GM23338 (cell line): ENCODE measurements at regions not wholly inside any gene's neighbourhood (a gene's known extent, or its start where the extent isn't known, plus 50 kb on each side); places are given as distances from the start of the nearest gene placed in this dataset.

ENCODE experiments used
- ATAC-seq: fragments of 200-7000 bp; cut with Tn5 transposase; 3 replicates; pipeline ENCODE4 v1.9.1; 2020
- DNase-seq: peaks from one replicate; pipeline ENCODE4 v3.0.0-alpha.2; 2015; ENCODE audit warnings: low spot score
- H2AFZ ChIP-seq: fragments of 200-600 bp; sonication (generic); 2 replicates; pipeline ENCODE4 v1.8.0; 2016; ENCODE audit warnings: antibody characterized with exemption, mild to moderate bottlenecking, moderate library complexity
- H3F3A ChIP-seq: fragments of 200-600 bp; sonication (generic); replicated peaks from 2 replicates; pipeline ENCODE4 v1.8.0; 2017; ENCODE audit warnings: antibody characterized with exemption, mixed run types, low read depth
- H3K27ac ChIP-seq: fragments of 200-600 bp; sonication (generic); 2 replicates; pipeline ENCODE4 v1.6.1; 2016; ENCODE audit warnings: low read depth
- H3K27me3 ChIP-seq: fragments of 200-600 bp; sonication (generic); 2 replicates; pipeline ENCODE4 v1.8.0; 2016; ENCODE audit warnings: mild to moderate bottlenecking, mixed run types, moderate library complexity; ENCODE audit not compliant: insufficient read depth
- H3K36me3 ChIP-seq: fragments of 200-600 bp; sonication (generic); 2 replicates; pipeline ENCODE4 v1.8.0; 2016; ENCODE audit warnings: mild to moderate bottlenecking; ENCODE audit not compliant: insufficient read depth
- H3K4me1 ChIP-seq: fragments of 200-600 bp; sonication (generic); 2 replicates; pipeline ENCODE4 v1.8.0; 2016; ENCODE audit warnings: mild to moderate bottlenecking, moderate library complexity; ENCODE audit not compliant: insufficient read depth
- H3K4me2 ChIP-seq: fragments of 200-600 bp; sonication (generic); 2 replicates; pipeline ENCODE4 v1.7.1; 2017; ENCODE audit warnings: mixed run types
- H3K4me3 ChIP-seq: fragments of 200-600 bp; sonication (generic); 2 replicates; pipeline ENCODE4 v1.6.1; 2016; ENCODE audit warnings: mixed run types
- H3K79me2 ChIP-seq: fragments of 200-600 bp; sonication (generic); replicated peaks from 2 replicates; pipeline ENCODE4 v1.8.0; 2017; ENCODE audit warnings: mild to moderate bottlenecking; ENCODE audit not compliant: insufficient read depth
- H3K9me2 ChIP-seq: fragments of 200-600 bp; sonication (generic); 2 replicates; pipeline ENCODE4 v1.8.0; 2017; ENCODE audit not compliant: insufficient read depth
- H4K20me1 ChIP-seq: fragments of 200-600 bp; sonication (generic); replicated peaks from 2 replicates; pipeline ENCODE4 v1.8.0; 2017; ENCODE audit warnings: mild to moderate bottlenecking; ENCODE audit not compliant: insufficient read depth
- H3K27ac Mint-ChIP-seq: 2 replicates; pipeline ENCODE4 v1.8.0; 2020; ENCODE audit warnings: inconsistent platforms, mild to moderate bottlenecking, moderate library complexity, mixed read lengths
- H3K27me3 Mint-ChIP-seq: 3 replicates; pipeline ENCODE4 v1.8.0; 2022; ENCODE audit warnings: low read depth, mild to moderate bottlenecking, moderate library complexity, mixed read lengths, inconsistent platforms; ENCODE audit not compliant: insufficient read depth, poor library complexity
- H3K36me3 Mint-ChIP-seq: 3 replicates; pipeline ENCODE4 v1.8.0; 2021; ENCODE audit warnings: low read depth, mild to moderate bottlenecking, inconsistent platforms, moderate library complexity, mixed read lengths
- H3K4me1 Mint-ChIP-seq: 3 replicates; pipeline ENCODE4 v1.8.0; 2020; ENCODE audit warnings: mild to moderate bottlenecking, inconsistent platforms, mixed read lengths
- H3K4me3 Mint-ChIP-seq: 3 replicates; pipeline ENCODE4 v1.8.0; 2021; ENCODE audit warnings: moderate library complexity, mild to moderate bottlenecking, inconsistent platforms, mixed read lengths
- H3K9me3 Mint-ChIP-seq: 3 replicates; pipeline ENCODE4 v1.8.0; 2020; ENCODE audit warnings: moderate library complexity, mild to moderate bottlenecking, inconsistent platforms, mixed read lengths
- CREB1 ChIP-seq: fragments of 250-450 bp; sonication (Bioruptor Pico); IDR thresholded peaks from 2 replicates; pipeline ENCODE4 v1.5.0; 2020; ENCODE audit warnings: low read depth, mild to moderate bottlenecking, moderate library complexity
- CTCF ChIP-seq, 2 experiments: fragments of 200-600 bp in 1 of 2; sonication (generic) in 1 of 2; conservative IDR thresholded peaks; 2 replicates each; pipeline versions ENCODE4 v1.5.1 to v1.6.1; 2016 to 2017; ENCODE audit warnings: antibody characterized with exemption in 2 of 2, low read depth in 2 of 2, mild to moderate bottlenecking in 2 of 2, moderate library complexity in 1 of 2
- EZH2 ChIP-seq: fragments of 200-600 bp; sonication (generic); IDR thresholded peaks from one replicate; pipeline ENCODE4 v1.8.0; 2017; ENCODE audit warnings: antibody characterized with exemption, mild to moderate bottlenecking, low read depth; ENCODE audit not compliant: unreplicated experiment
- EZH2phosphoT487 ChIP-seq: fragments of 200-600 bp; sonication (generic); IDR thresholded peaks from one replicate; pipeline ENCODE4 v1.8.1; 2018; ENCODE audit warnings: antibody characterized with exemption; ENCODE audit not compliant: unreplicated experiment
- JUNB ChIP-seq: IDR thresholded peaks from one replicate; pipeline ENCODE4 v1.6.1; 2016; ENCODE audit warnings: antibody characterized with exemption; ENCODE audit not compliant: unreplicated experiment
- NANOG ChIP-seq: IDR thresholded peaks from 2 replicates; pipeline ENCODE4 v1.6.1; 2016; ENCODE audit warnings: antibody characterized with exemption, borderline replicate concordance
- POLR2AphosphoS5 ChIP-seq: IDR thresholded peaks from 2 replicates; pipeline ENCODE4 v1.6.1; 2016; ENCODE audit warnings: antibody characterized with exemption, low read depth
- STAT1 ChIP-seq: IDR thresholded peaks from one replicate; pipeline ENCODE4 v1.6.1; 2016; ENCODE audit warnings: antibody characterized with exemption; ENCODE audit not compliant: unreplicated experiment
- ZNF114 ChIP-seq: fragments of 250-450 bp; sonication (Bioruptor Pico); IDR thresholded peaks from 2 replicates; pipeline ENCODE4 v1.5.0; 2020; ENCODE audit warnings: mild to moderate bottlenecking, moderate library complexity
- ZNF331 ChIP-seq: fragments of 250-450 bp; sonication (Bioruptor Pico); IDR thresholded peaks from 2 replicates; pipeline ENCODE4 v1.5.0; 2020; ENCODE audit warnings: low read depth, mild to moderate bottlenecking, moderate library complexity
- ZNF462 ChIP-seq: fragments of 250-450 bp; sonication (Bioruptor Pico); IDR thresholded peaks from 2 replicates; pipeline ENCODE4 v1.5.0; 2020; ENCODE audit warnings: mild to moderate bottlenecking, moderate library complexity
- TF ChIP-seq, protein P1 (sequence below): IDR thresholded peaks from 2 replicates; pipeline ENCODE4 v1.6.1; 2016; ENCODE audit warnings: antibody characterized with exemption
- TF ChIP-seq, protein P2 (sequence below): IDR thresholded peaks from one replicate; pipeline ENCODE4 v1.6.1; 2018; ENCODE audit warnings: antibody characterized with exemption; ENCODE audit not compliant: unreplicated experiment

DNA sequence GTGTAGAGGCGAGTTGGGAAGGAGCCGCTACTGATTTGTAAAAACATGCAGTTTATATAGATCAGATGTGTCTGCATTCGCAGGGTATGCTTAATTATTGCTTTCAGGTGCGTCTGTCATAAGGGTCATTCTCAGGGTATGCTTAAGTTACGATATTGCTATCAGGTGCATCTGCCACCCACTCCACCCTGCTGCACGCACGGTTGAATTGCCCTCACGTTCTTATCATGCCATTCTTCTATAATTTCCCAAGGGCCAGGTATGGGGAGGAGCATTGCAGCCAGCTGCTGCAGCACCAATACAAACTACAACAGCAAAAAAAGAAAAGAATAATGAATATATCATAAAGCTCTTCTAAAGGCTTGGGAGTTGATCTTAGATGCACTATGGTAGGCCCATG, 230.0 kb downstream of the KBTBD8 start:
- Histone ChIP-seq H3K4me2 (no peak overlapping the region), H3K36me3 (no peaks in the 10 kb centered on the region), H2AFZ (no peak overlapping the region), H3K4me1 (no peaks in the 10 kb centered on the region), H3K27me3 (no peaks in the 10 kb centered on the region), H3K79me2 (no peaks in the 10 kb centered on the region), H3K9me2 (peaks cover 23% of the 10 kb centered on the region), H3K4me3 (no peak overlapping the region), H4K20me1 (no peaks in the 10 kb centered on the region), H3F3A (no peaks in the 10 kb centered on the region), H3K27ac (no peak overlapping the region)
- H3K4me1 Mint-ChIP-seq: no peaks in the 10 kb centered on the region
- TF ChIP-seq, protein P1, sequence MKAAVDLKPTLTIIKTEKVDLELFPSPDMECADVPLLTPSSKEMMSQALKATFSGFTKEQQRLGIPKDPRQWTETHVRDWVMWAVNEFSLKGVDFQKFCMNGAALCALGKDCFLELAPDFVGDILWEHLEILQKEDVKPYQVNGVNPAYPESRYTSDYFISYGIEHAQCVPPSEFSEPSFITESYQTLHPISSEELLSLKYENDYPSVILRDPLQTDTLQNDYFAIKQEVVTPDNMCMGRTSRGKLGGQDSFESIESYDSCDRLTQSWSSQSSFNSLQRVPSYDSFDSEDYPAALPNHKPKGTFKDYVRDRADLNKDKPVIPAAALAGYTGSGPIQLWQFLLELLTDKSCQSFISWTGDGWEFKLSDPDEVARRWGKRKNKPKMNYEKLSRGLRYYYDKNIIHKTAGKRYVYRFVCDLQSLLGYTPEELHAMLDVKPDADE: no peak
- TF ChIP-seq ZNF462 (CRISPR knock-in tag) (no peak), EZH2 (no peak), CTCF (conservative IDR thresholded peaks at IDR 0.05; ENCODE audit: low read depth in 2 of 2) (no peak), POLR2AphosphoS5 (no peak), NANOG (no peak), EZH2phosphoT487 (no peak), STAT1 (no peak), ZNF331 (no peak), JUNB (no peak), CREB1 (CRISPR knock-in tag) (no peak), ZNF114 (no peak)
- TF ChIP-seq, protein P2, sequence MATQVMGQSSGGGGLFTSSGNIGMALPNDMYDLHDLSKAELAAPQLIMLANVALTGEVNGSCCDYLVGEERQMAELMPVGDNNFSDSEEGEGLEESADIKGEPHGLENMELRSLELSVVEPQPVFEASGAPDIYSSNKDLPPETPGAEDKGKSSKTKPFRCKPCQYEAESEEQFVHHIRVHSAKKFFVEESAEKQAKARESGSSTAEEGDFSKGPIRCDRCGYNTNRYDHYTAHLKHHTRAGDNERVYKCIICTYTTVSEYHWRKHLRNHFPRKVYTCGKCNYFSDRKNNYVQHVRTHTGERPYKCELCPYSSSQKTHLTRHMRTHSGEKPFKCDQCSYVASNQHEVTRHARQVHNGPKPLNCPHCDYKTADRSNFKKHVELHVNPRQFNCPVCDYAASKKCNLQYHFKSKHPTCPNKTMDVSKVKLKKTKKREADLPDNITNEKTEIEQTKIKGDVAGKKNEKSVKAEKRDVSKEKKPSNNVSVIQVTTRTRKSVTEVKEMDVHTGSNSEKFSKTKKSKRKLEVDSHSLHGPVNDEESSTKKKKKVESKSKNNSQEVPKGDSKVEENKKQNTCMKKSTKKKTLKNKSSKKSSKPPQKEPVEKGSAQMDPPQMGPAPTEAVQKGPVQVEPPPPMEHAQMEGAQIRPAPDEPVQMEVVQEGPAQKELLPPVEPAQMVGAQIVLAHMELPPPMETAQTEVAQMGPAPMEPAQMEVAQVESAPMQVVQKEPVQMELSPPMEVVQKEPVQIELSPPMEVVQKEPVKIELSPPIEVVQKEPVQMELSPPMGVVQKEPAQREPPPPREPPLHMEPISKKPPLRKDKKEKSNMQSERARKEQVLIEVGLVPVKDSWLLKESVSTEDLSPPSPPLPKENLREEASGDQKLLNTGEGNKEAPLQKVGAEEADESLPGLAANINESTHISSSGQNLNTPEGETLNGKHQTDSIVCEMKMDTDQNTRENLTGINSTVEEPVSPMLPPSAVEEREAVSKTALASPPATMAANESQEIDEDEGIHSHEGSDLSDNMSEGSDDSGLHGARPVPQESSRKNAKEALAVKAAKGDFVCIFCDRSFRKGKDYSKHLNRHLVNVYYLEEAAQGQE: no peak
- DNase-seq: no peak
- H3K27me3 Mint-ChIP-seq: no peaks in the 10 kb centered on the region
- H3K36me3 Mint-ChIP-seq: no peaks in the 10 kb centered on the region
- no peak overlapping the region for H3K4me3 Mint-ChIP-seq
- H3K27ac Mint-ChIP-seq: no peak overlapping the region
- H3K9me3 Mint-ChIP-seq: no peaks in the 10 kb centered on the region
- no peak for ATAC-seq
